ENCODE measurements at regions not wholly inside any gene's neighbourhood (a gene's known extent, or its start where the extent isn't known, plus 50 kb on each side); places are given as distances from the start of the nearest gene placed in this dataset.

- no peak for TF ChIP-seq REST (IDR thresholded peaks at IDR 0.05; ENCODE audit: low read depth, low read length)
- no peak for TF ChIP-seq CTCF (IDR thresholded peaks at IDR 0.05)
- TF ChIP-seq POLR2AphosphoS5 (IDR thresholded peaks at IDR 0.05; ENCODE audit: low read depth, low read length) = no peak
- TF ChIP-seq ZBTB33 (IDR thresholded peaks at IDR 0.05; ENCODE audit: borderline replicate concordance, low read depth) = no peak
- TF ChIP-seq MAX (IDR thresholded peaks at IDR 0.05; ENCODE audit: low read depth) = no peak
- TF ChIP-seq SIN3A (IDR thresholded peaks at IDR 0.05; ENCODE audit: borderline replicate concordance, low read depth, low read length) = no peak
- TF ChIP-seq SMC3 (IDR thresholded peaks at IDR 0.05; ENCODE audit: low read depth, low read length) = no peak
- TF ChIP-seq MEF2A (IDR thresholded peaks at IDR 0.05; ENCODE audit: borderline replicate concordance, low read depth) = no peak
- no peak for TF ChIP-seq GABPA (IDR thresholded peaks at IDR 0.05; ENCODE audit: low read depth)
- no peak for TF ChIP-seq RAD21 (IDR thresholded peaks at IDR 0.05; ENCODE audit: low read length)
- TF ChIP-seq USF2 (IDR thresholded peaks at IDR 0.05; ENCODE audit: borderline replicate concordance, low read depth, low read length) = no peak
- TF ChIP-seq EP300 (IDR thresholded peaks at IDR 0.05; ENCODE audit: borderline replicate concordance in 1 of 2, low read depth in 1 of 2, low read length in 1 of 2) = no peak
- no peak for TF ChIP-seq GATA2 (CRISPR knock-in tag; IDR thresholded peaks at IDR 0.05)
Measured at GRCh38 chr21:35421221-35421620, 372.1 kb upstream of the RUNX1 start.

Data from SK-N-SH (cell line).